Endothelial cell of umbilical vein (primary cell): ENCODE measurements at regions not wholly inside any gene's neighbourhood (a gene's known extent, or its start where the extent isn't known, plus 50 kb on each side); places are given as distances from the start of the nearest gene placed in this dataset.

Experiments
- EZH2 ChIP-seq: IDR thresholded peaks from 2 replicates; pipeline ENCODE4 v1.6.1; 2012; ENCODE audit warnings: borderline replicate concordance, low read depth, mild to moderate bottlenecking, moderate library complexity, low read length, inconsistent platforms; ENCODE audit not compliant: severe bottlenecking
- FOS ChIP-seq: IDR thresholded peaks from 2 replicates; pipeline ENCODE4 v1.6.1; 2011; ENCODE audit warnings: mild to moderate bottlenecking, low read length, moderate library complexity, borderline replicate concordance; ENCODE audit not compliant: insufficient read depth
- JUN ChIP-seq: IDR thresholded peaks from 2 replicates; pipeline ENCODE4 v1.6.1; 2011; ENCODE audit warnings: borderline replicate concordance, low read depth; ENCODE audit not compliant: insufficient read length, insufficient read depth
- MYC ChIP-seq: IDR thresholded peaks from one replicate; pipeline ENCODE4 v1.6.1; 2011; ENCODE audit warnings: mild to moderate bottlenecking, low read depth, low read length
- POLR2A ChIP-seq: IDR thresholded peaks from 2 replicates; pipeline ENCODE4 v1.6.1; 2012; ENCODE audit warnings: low read depth, mild to moderate bottlenecking, control low read depth, low read length
- POLR2AphosphoS5 ChIP-seq: IDR thresholded peaks from 2 replicates; pipeline ENCODE4 v1.6.1; 2012; ENCODE audit warnings: low read depth, mild to moderate bottlenecking, control low read depth, low read length, moderate library complexity; ENCODE audit not compliant: insufficient read depth
- TF ChIP-seq, protein P1 (sequence below), 2 donors: IDR thresholded peaks; 1 replicate in 1 of 2; 2 replicates in 1 of 2; pipeline ENCODE4 v1.5.1; 2011; ENCODE audit warnings: low read length in 2 of 2, mild to moderate bottlenecking in 2 of 2, moderate library complexity in 2 of 2, control low read depth in 1 of 2, inconsistent platforms in 1 of 2, low read depth in 1 of 2; ENCODE audit not compliant: insufficient read depth in 1 of 2; ENCODE audit errors: extremely low read depth in 1 of 2
- TF ChIP-seq, protein P2 (sequence below): IDR thresholded peaks from 2 replicates; pipeline ENCODE4 v1.6.1; 2011; ENCODE audit not compliant: insufficient read depth, insufficient read length

DNA sequence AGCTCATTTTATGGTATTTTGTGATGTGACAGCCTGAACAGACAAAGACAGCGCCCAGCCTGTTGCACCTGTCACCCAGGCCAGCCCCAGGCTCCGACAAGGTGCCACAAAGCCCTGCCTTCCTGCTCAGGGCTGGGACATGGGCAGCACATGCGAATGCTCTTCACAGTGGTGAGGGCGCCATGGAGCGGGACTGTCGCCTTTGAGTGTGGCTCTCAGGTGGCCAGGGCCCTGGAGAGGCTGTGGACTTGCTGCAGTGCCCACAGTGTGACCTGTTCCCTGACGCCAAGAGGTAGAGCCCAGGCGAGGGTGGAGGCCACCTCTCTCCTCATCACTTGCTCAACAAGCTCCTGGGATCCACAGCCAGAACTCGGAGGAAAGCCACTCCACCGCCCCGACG is 346.3 kb downstream of the SHANK2 start:
- TF ChIP-seq, protein P1, sequence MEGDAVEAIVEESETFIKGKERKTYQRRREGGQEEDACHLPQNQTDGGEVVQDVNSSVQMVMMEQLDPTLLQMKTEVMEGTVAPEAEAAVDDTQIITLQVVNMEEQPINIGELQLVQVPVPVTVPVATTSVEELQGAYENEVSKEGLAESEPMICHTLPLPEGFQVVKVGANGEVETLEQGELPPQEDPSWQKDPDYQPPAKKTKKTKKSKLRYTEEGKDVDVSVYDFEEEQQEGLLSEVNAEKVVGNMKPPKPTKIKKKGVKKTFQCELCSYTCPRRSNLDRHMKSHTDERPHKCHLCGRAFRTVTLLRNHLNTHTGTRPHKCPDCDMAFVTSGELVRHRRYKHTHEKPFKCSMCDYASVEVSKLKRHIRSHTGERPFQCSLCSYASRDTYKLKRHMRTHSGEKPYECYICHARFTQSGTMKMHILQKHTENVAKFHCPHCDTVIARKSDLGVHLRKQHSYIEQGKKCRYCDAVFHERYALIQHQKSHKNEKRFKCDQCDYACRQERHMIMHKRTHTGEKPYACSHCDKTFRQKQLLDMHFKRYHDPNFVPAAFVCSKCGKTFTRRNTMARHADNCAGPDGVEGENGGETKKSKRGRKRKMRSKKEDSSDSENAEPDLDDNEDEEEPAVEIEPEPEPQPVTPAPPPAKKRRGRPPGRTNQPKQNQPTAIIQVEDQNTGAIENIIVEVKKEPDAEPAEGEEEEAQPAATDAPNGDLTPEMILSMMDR (IDR thresholded peaks at IDR 0.05; ENCODE audit: extremely low read depth in 1 of 2, insufficient read depth in 1 of 2, low read depth in 1 of 2, low read length in 2 of 2), result no peak
- no peak for TF ChIP-seq POLR2A
- TF ChIP-seq POLR2AphosphoS5, result no peak
- TF ChIP-seq, protein P2, sequence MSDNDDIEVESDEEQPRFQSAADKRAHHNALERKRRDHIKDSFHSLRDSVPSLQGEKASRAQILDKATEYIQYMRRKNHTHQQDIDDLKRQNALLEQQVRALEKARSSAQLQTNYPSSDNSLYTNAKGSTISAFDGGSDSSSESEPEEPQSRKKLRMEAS, result no peak
- TF ChIP-seq EZH2, result no peak
- TF ChIP-seq JUN, result no peak
- TF ChIP-seq MYC, result no peak
- TF ChIP-seq FOS, result no peak
